SK-N-SH (cell line): ENCODE measurements at regions not wholly inside any gene's neighbourhood (a gene's known extent, or its start where the extent isn't known, plus 50 kb on each side); places are given as distances from the start of the nearest gene placed in this dataset.

Experiments used
- CTCF ChIA-PET: fragments of 300-600, 350-600 bp; formaldehyde crosslinking; extraction: SDS; loops from one replicate; lab custom pipeline; 2021; lab: Yijun Ruan, JAX
- POLR2A ChIA-PET: fragments of 350-600 bp; sonication (Branson Sonifier 250); formaldehyde crosslinking; extraction: SDS; loops from one replicate; lab custom pipeline; 2020; ENCODE audit warnings: antibody characterized with exemption, inconsistent platforms; lab: Yijun Ruan, JAX
- DNase-seq: peaks from one replicate; pipeline ENCODE4 v3.0.0; 2012
- H2AFZ ChIP-seq: fragments of 200-600 bp; sonication (generic); 2 replicates; pipeline ENCODE4 v1.8.1; 2016; ENCODE audit warnings: antibody characterized with exemption, mild to moderate bottlenecking, low read depth
- H3F3A ChIP-seq: fragments of 200-600 bp; sonication (generic); replicated peaks from 2 replicates; pipeline ENCODE3; 2016; ENCODE audit warnings: antibody characterized with exemption, mild to moderate bottlenecking; ENCODE audit not compliant: insufficient read depth
- H3K27ac ChIP-seq, 2 experiments: fragments of 200-500 bp in 1 of 2; fragments of 200-600 bp in 1 of 2; sonication (Bioruptor generic) in 1 of 2; sonication (generic), shearing (Covaris generic) in 1 of 2; 2 replicates each; pipeline versions ENCODE4 v1.5.1 to v1.6.1; 2014 to 2016; ENCODE audit warnings: low read depth in 2 of 2, inconsistent platforms in 1 of 2, low read length in 1 of 2, mild to moderate bottlenecking in 1 of 2, mixed read lengths in 1 of 2
- H3K27me3 ChIP-seq: fragments of 200-600 bp; sonication (generic), shearing (Covaris generic); 2 replicates; pipeline ENCODE4 v1.6.1; 2016; ENCODE audit warnings: mixed run types; ENCODE audit not compliant: insufficient read depth
- H3K36me3 ChIP-seq, 2 experiments: fragments of 200-500 bp in 1 of 2; fragments of 200-600 bp in 1 of 2; sonication (Bioruptor generic) in 1 of 2; sonication (generic) in 1 of 2; replicated peaks in 1 of 2; 2 replicates each; pipeline versions ENCODE3 to v1.5.1; 2014 to 2016; ENCODE audit warnings: low read length in 1 of 2, mild to moderate bottlenecking in 1 of 2; ENCODE audit not compliant: insufficient read depth in 2 of 2, control insufficient read depth in 1 of 2
- H3K4me1 ChIP-seq, 2 experiments: fragments of 200-500 bp in 1 of 2; fragments of 200-600 bp in 1 of 2; sonication (Bioruptor generic) in 1 of 2; sonication (generic), shearing (Covaris generic) in 1 of 2; 2 replicates each; pipeline versions ENCODE4 v1.5.1 to v1.6.1; 2014 to 2016; ENCODE audit warnings: low read depth in 1 of 2, low read length in 1 of 2, mixed run types in 1 of 2; ENCODE audit not compliant: insufficient read depth in 2 of 2, control insufficient read depth in 1 of 2
- H3K4me2 ChIP-seq: fragments of 200-600 bp; sonication (generic), shearing (Covaris generic); 2 replicates; pipeline ENCODE4 v1.6.1; 2017; ENCODE audit warnings: mixed run types
- H3K4me3 ChIP-seq, 2 experiments: fragments of 200-500 bp in 1 of 2; fragments of 200-600 bp in 1 of 2; sonication (Bioruptor generic) in 1 of 2; sonication (generic), shearing (Covaris generic) in 1 of 2; 2 replicates each; pipeline versions ENCODE4 v1.5.1 to v1.8.1; 2014 to 2016; ENCODE audit warnings: low read depth in 2 of 2, inconsistent platforms in 1 of 2, low read length in 1 of 2, mild to moderate bottlenecking in 1 of 2, mixed read lengths in 1 of 2, moderate library complexity in 1 of 2
- H3K79me2 ChIP-seq: fragments of 200-600 bp; sonication (generic); 2 replicates; pipeline ENCODE4 v1.8.1; 2017; ENCODE audit warnings: mild to moderate bottlenecking; ENCODE audit not compliant: insufficient read depth
- H3K9ac ChIP-seq: fragments of 200-600 bp; sonication (generic); 2 replicates; pipeline ENCODE4 v1.6.1; 2017; ENCODE audit warnings: mixed run types
- H3K9me2 ChIP-seq: fragments of 200-600 bp; sonication (generic); 2 replicates; pipeline ENCODE4 v1.6.1; 2017; ENCODE audit warnings: mixed run types
- H3K9me3 ChIP-seq: fragments of 200-600 bp; sonication (generic); 2 replicates; pipeline ENCODE4 v1.6.1; 2017; ENCODE audit warnings: mixed run types, mild to moderate bottlenecking, moderate library complexity
- H4K20me1 ChIP-seq: fragments of 200-600 bp; sonication (generic); 2 replicates; pipeline ENCODE4 v1.6.1; 2017; ENCODE audit warnings: mild to moderate bottlenecking, mixed run types; ENCODE audit not compliant: insufficient read depth
- CHD2 ChIP-seq: fragments of 150-350 bp; IDR thresholded peaks from 2 replicates; pipeline ENCODE4 v1.6.1; 2018; ENCODE audit warnings: low read length; ENCODE audit not compliant: partially characterized antibody
- CTCF ChIP-seq: fragments of 200-600 bp; sonication (generic); IDR thresholded peaks from 2 replicates; pipeline ENCODE4 v1.6.1; 2017; ENCODE audit warnings: antibody characterized with exemption, mild to moderate bottlenecking, moderate library complexity
- ELF1 ChIP-seq: IDR thresholded peaks from 2 replicates; pipeline ENCODE4 v1.4.0; 2012
- FOSL2 ChIP-seq: IDR thresholded peaks from 2 replicates; pipeline ENCODE4 v1.4.0; 2012; ENCODE audit warnings: low read depth, mild to moderate bottlenecking, moderate library complexity, borderline replicate concordance
- FOXJ3 ChIP-seq: sonication (generic); formaldehyde crosslinking; IDR thresholded peaks from 2 replicates; pipeline ENCODE4 v1.5.1; 2020; ENCODE audit warnings: mild to moderate bottlenecking, missing genetic modification reagents
- FOXM1 ChIP-seq: IDR thresholded peaks from 2 replicates; pipeline ENCODE4 v1.4.0; 2012; ENCODE audit warnings: low read depth, mild to moderate bottlenecking
- GABPA ChIP-seq: IDR thresholded peaks from 2 replicates; pipeline ENCODE4 v1.4.0; 2012; ENCODE audit warnings: low read depth, mild to moderate bottlenecking
- IRF3 ChIP-seq: fragments of 150-350 bp; IDR thresholded peaks from 2 replicates; pipeline ENCODE4 v1.6.1; 2016; ENCODE audit warnings: mild to moderate bottlenecking, low read depth, low read length
- JUND ChIP-seq: IDR thresholded peaks from 2 replicates; pipeline ENCODE4 v1.4.0; 2012
- NRF1 ChIP-seq: IDR thresholded peaks from 2 replicates; pipeline ENCODE4 v1.6.1; 2012; ENCODE audit warnings: low read depth, mild to moderate bottlenecking, low read length
- PBX3 ChIP-seq: IDR thresholded peaks from 2 replicates; pipeline ENCODE4; 2012
- POLR2AphosphoS5 ChIP-seq: IDR thresholded peaks from 2 replicates; pipeline ENCODE4 v1.6.1; 2012; ENCODE audit warnings: low read depth, low read length
- RAD21 ChIP-seq: IDR thresholded peaks from 2 replicates; pipeline ENCODE4 v1.6.1; 2012; ENCODE audit warnings: mild to moderate bottlenecking, low read length
- RFX5 ChIP-seq: IDR thresholded peaks from 2 replicates; pipeline ENCODE4 v1.6.1; 2012; ENCODE audit warnings: mild to moderate bottlenecking, improper control_type of control experiment, low read length
- RXRA ChIP-seq: IDR thresholded peaks from 2 replicates; pipeline ENCODE4 v1.4.0; 2012; ENCODE audit warnings: low read depth, mild to moderate bottlenecking, borderline replicate concordance
- TEAD4 ChIP-seq: IDR thresholded peaks from 2 replicates; pipeline ENCODE4 v1.4.0; 2012; ENCODE audit warnings: mild to moderate bottlenecking, borderline replicate concordance; ENCODE audit not compliant: insufficient read depth
- USF2 ChIP-seq: fragments of 150-350 bp; IDR thresholded peaks from 2 replicates; pipeline ENCODE4 v1.6.1; 2017; ENCODE audit warnings: antibody characterized with exemption, low read length, low read depth, borderline replicate concordance
- YY1 ChIP-seq: IDR thresholded peaks from 2 replicates; pipeline ENCODE4 v1.4.0; 2012; ENCODE audit warnings: low read depth, mild to moderate bottlenecking
- WGBS: methylation state at CpG from one replicate; pipeline ENCODE4 v1.1.6; 2017; ENCODE audit warnings: low lambda C conversion rate; 5-methylcytosine and 5-hydroxymethylcytosine counted together

- H3K9me3 ChIP-seq = 0 out of 2 replicates have a peak, but pooled peaks cover 9% of the 10 kb centered on the region
- H3F3A ChIP-seq = no peaks in the 10 kb centered on the region
- H3K9me2 ChIP-seq = no peaks in the 10 kb centered on the region
- no peaks in the 10 kb centered on the region for H4K20me1 ChIP-seq
- CTCF ChIA-PET = no interaction called here
- TF ChIP-seq JUND (no peak), GABPA (no peak), FOSL2 (no peak), RFX5 (no peak), FOXM1 (no peak), CTCF (no peak), RXRA (no peak), FOXJ3 (CRISPR knock-in tag) (no peak), IRF3 (no peak), POLR2AphosphoS5 (no peak), TEAD4 (no peak), ELF1 (no peak), CHD2 (no peak), PBX3 (no peak), RAD21 (no peak), YY1 (no peak), USF2 (no peak), NRF1 (no peak)
- TF ChIP-seq, all 33 proteins: peak for 0
- Histone ChIP-seq H3K4me1 (no peaks in the 10 kb centered on the region), H3K27me3 (no peaks in the 10 kb centered on the region), H3K79me2 (no peaks in the 10 kb centered on the region), H3K4me3 (no peak overlapping the region), H3K27ac (no peak overlapping the region), H3K9ac (no peak overlapping the region), H3K36me3 (no peaks in the 10 kb centered on the region), H2AFZ (no peak overlapping the region), H3K4me2 (no peak overlapping the region)
- no peak for DNase-seq
- POLR2A ChIA-PET = no interaction called here
- WGBS = 66% methylated on average over 4 of the region's 4 CpGs
These were observed 874.2 kb upstream of the ADGRL2 start for GRCh38 chr1:80926531-80926930.
